IMR-90 (cell line): ENCODE measurements at regions not wholly inside any gene's neighbourhood (a gene's known extent, or its start where the extent isn't known, plus 50 kb on each side); places are given as distances from the start of the nearest gene placed in this dataset.
"Not testable (repeated sequence)": the region's sequence is repeated elsewhere in the genome, so short reads cannot be mapped to it uniquely, and the experiment has no call there.

Experiments used
- ATAC-seq: fragments of 200-7000 bp; cut with Tn5 transposase; 2 replicates; pipeline ENCODE4 v1.9.1; 2020; ENCODE audit warnings: low read depth, mild to moderate bottlenecking, moderate library complexity
- BruUV-seq: library from RNA; stranded (reverse); fragments of 400-500 nt; replicated peaks from 2 replicates; lab custom pipeline; 2021; lab: Mats Ljungman, UMichigan
- CTCF ChIA-PET: fragments of 300-600 bp; formaldehyde crosslinking; extraction: SDS; loops from one replicate; lab custom pipeline; 2021; ENCODE audit warnings: antibody characterized with exemption; lab: Yijun Ruan, JAX
- POLR2A ChIA-PET: fragments of 300-600 bp; sonication (Branson Sonifier 250); formaldehyde crosslinking; loops from one replicate; lab custom pipeline; 2022; ENCODE audit warnings: antibody characterized with exemption; ENCODE audit not compliant: unreplicated experiment; lab: Charles Lee
- DNase-seq: peaks from one replicate; pipeline ENCODE4 v3.0.0; 2013
- H2AFZ ChIP-seq: replicated peaks from 2 replicates; pipeline ENCODE3; 2013; ENCODE audit warnings: low read length, mild to moderate bottlenecking; ENCODE audit not compliant: poor library complexity
- H2AK5ac ChIP-seq: 2 replicates; pipeline ENCODE4 v1.6.1; 2013; ENCODE audit warnings: low read depth, low read length, inconsistent platforms
- H2AK9ac ChIP-seq: replicated peaks from 2 replicates; pipeline ENCODE3; 2013; ENCODE audit warnings: mild to moderate bottlenecking, low read depth, low read length, moderate library complexity; ENCODE audit not compliant: poor library complexity
- H2BK120ac ChIP-seq: 2 replicates; pipeline ENCODE4 v1.6.1; 2013; ENCODE audit warnings: low read depth, low read length, inconsistent platforms
- H2BK15ac ChIP-seq: 3 replicates; pipeline ENCODE4 v1.6.1; 2013; ENCODE audit warnings: low read depth, low read length, inconsistent platforms
- H2BK20ac ChIP-seq: 2 replicates; pipeline ENCODE4 v1.6.1; 2013; ENCODE audit warnings: low read depth, mild to moderate bottlenecking, inconsistent platforms, low read length, moderate library complexity
- H2BK5ac ChIP-seq: 2 replicates; pipeline ENCODE4 v1.6.1; 2013; ENCODE audit warnings: mild to moderate bottlenecking, low read depth, low read length, inconsistent platforms; ENCODE audit not compliant: poor library complexity, severe bottlenecking
- H3K14ac ChIP-seq: replicated peaks from 2 replicates; pipeline ENCODE4 v1.6.1; 2013; ENCODE audit warnings: low read depth, low read length, inconsistent platforms
- H3K18ac ChIP-seq: 2 replicates; pipeline ENCODE4 v1.6.1; 2013; ENCODE audit warnings: low read depth, low read length, control low read depth
- H3K23ac ChIP-seq: 2 replicates; pipeline ENCODE4 v1.6.1; 2013; ENCODE audit warnings: low read depth, low read length, inconsistent platforms
- H3K27ac ChIP-seq: 2 replicates; pipeline ENCODE4 v1.5.1; 2013; ENCODE audit warnings: mild to moderate bottlenecking, control low read depth, low read length; ENCODE audit not compliant: insufficient read depth
- H3K27me3 ChIP-seq: 2 replicates; pipeline ENCODE4 v1.6.1; 2013; ENCODE audit warnings: low read length; ENCODE audit not compliant: control insufficient read depth, insufficient read depth
- H3K36me3 ChIP-seq: 2 replicates; pipeline ENCODE4 v1.6.1; 2013; ENCODE audit warnings: low read length, mixed read lengths; ENCODE audit not compliant: control insufficient read depth, insufficient read depth
- H3K4ac ChIP-seq: 2 replicates; pipeline ENCODE4 v1.6.1; 2013; ENCODE audit warnings: low read depth, low read length, inconsistent platforms
- H3K4me1 ChIP-seq: 2 replicates; pipeline ENCODE4 v1.6.1; 2013; ENCODE audit warnings: low read length, mixed read lengths; ENCODE audit not compliant: control insufficient read depth, insufficient read depth
- H3K4me2 ChIP-seq: 2 replicates; pipeline ENCODE4 v1.6.1; 2013; ENCODE audit warnings: low read depth, mild to moderate bottlenecking, control low read depth, low read length, moderate library complexity
- H3K4me3 ChIP-seq: 2 replicates; pipeline ENCODE4 v1.5.1; 2013; ENCODE audit warnings: low read depth, mild to moderate bottlenecking, control low read depth, low read length, moderate library complexity; ENCODE audit not compliant: insufficient read depth
- H3K56ac ChIP-seq: 2 replicates; pipeline ENCODE4 v1.6.1; 2013; ENCODE audit warnings: low read length, inconsistent platforms; ENCODE audit not compliant: insufficient read depth; ENCODE audit errors: extremely low read depth
- H3K79me1 ChIP-seq, 2 experiments: 2 replicates each; pipeline ENCODE4 v1.6.1; 2013; ENCODE audit warnings: low read length in 2 of 2, inconsistent platforms in 1 of 2, low read depth in 1 of 2
- H3K9ac ChIP-seq: 2 replicates; pipeline ENCODE4 v1.6.1; 2013; ENCODE audit warnings: low read depth, low read length, control low read depth
- H3K9me1 ChIP-seq: 2 replicates; pipeline ENCODE4 v1.6.1; 2013; ENCODE audit warnings: low read length, inconsistent platforms; ENCODE audit not compliant: insufficient read depth
- H3K9me3 ChIP-seq: 2 replicates; pipeline ENCODE4 v1.6.1; 2013; ENCODE audit warnings: low read length; ENCODE audit not compliant: control insufficient read depth, insufficient read depth
- H4K20me1 ChIP-seq: 2 replicates; pipeline ENCODE4 v1.6.1; 2013; ENCODE audit warnings: low read length, inconsistent platforms; ENCODE audit not compliant: insufficient read depth
- H4K5ac ChIP-seq: 2 replicates; pipeline ENCODE4 v1.6.1; 2013; ENCODE audit warnings: mild to moderate bottlenecking, low read depth, low read length, control low read depth
- H4K8ac ChIP-seq, 2 experiments: 2 replicates each; pipeline ENCODE4 v1.6.1; 2013; ENCODE audit warnings: low read depth in 2 of 2, low read length in 2 of 2, control low read depth in 1 of 2, inconsistent platforms in 1 of 2
- H4K91ac ChIP-seq: 2 replicates; pipeline ENCODE4 v1.6.1; 2013; ENCODE audit warnings: low read depth, low read length, inconsistent platforms; ENCODE audit not compliant: insufficient read depth
- WGBS, 2 experiments: methylation state at CpG; one replicate each; pipeline versions ENCODE4 v1.1.5 to v1.1.7; 2013; ENCODE audit warnings: missing lambda C conversion rate in 2 of 2; ENCODE audit not compliant: insufficient read length in 1 of 2; ENCODE audit errors: extremely low coverage in 2 of 2; 5-methylcytosine and 5-hydroxymethylcytosine counted together
- dilution Hi-C: fragments of 300-500 bp; cut with HindIII; formaldehyde crosslinking; loops from one replicate; pipeline ENCODE4 v1.14.3; 2018; ENCODE audit warnings: low sequenced_read_pairs; ENCODE audit not compliant: unreplicated experiment
- in situ Hi-C: fragments of 300-500 bp; cut with MboI; formaldehyde crosslinking; loops from 3 replicates; pipeline ENCODE4 v1.14.3; 2019; ENCODE audit warnings: low sequenced_read_pairs, inconsistent platforms, mixed read lengths
- intact Hi-C: fragments of 100-400 bp; cut with micrococcal nuclease; formaldehyde crosslinking; loops from 2 replicates; pipeline ENCODE4 v1.10.0; 2022

DNA sequence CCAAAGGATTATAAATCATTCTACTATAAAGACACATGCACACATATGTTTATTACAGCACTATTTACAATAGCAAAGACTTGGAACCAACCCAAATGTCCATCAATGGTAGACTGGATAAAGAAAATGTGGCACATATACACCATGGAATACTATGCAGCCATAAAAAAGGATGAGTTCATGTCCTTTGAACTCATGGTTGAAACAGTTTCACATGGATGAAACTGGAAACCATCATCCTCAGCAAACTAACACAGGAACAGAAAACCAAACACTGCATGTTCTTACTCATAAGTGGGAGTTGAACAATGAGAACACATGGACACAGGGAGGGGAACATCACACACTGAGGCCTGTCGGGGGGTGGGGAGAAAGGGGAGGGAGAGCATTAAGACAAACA lies 116.2 kb upstream of the FOXB1 start:
- H3K23ac ChIP-seq, H3K9me1 ChIP-seq, H4K8ac ChIP-seq, H4K91ac ChIP-seq, H3K18ac ChIP-seq, dilution Hi-C loops, ATAC-seq, H2AK9ac ChIP-seq, H3K9me3 ChIP-seq, DNase-seq, H2BK20ac ChIP-seq, POLR2A ChIA-PET, H2AK5ac ChIP-seq, intact Hi-C loops, H3K4me2 ChIP-seq, H3K14ac ChIP-seq, H4K20me1 ChIP-seq, H3K56ac ChIP-seq, H3K4me3 ChIP-seq, H3K4ac ChIP-seq, H3K79me1 ChIP-seq, H2BK15ac ChIP-seq, H2BK120ac ChIP-seq, BruUV-seq, H3K36me3 ChIP-seq, H2BK5ac ChIP-seq, H2AFZ ChIP-seq, H3K4me1 ChIP-seq, H4K5ac ChIP-seq, H3K9ac ChIP-seq, in situ Hi-C loops, H3K27me3 ChIP-seq, CTCF ChIA-PET, H3K27ac ChIP-seq: not testable (repeated sequence)
- WGBS, 2 experiments, result no CpG with 5 or more reads among the region's 1 CpG
